Subcutaneous abdominal adipose tissue (tissue), 5 donors: ENCODE measurements at regions not wholly inside any gene's neighbourhood (a gene's known extent, or its start where the extent isn't known, plus 50 kb on each side); places are given as distances from the start of the nearest gene placed in this dataset.
A peak's percentile ranks its signal among the peaks of the same experiment; 100 is the strongest.
"Not testable (repeated sequence)": the region's sequence is repeated elsewhere in the genome, so short reads cannot be mapped to it uniquely, and the experiment has no call there.

Source experiments
- H3K27ac ChIP-seq: one replicate; pipeline ENCODE4 v1.7.0; 2013; ENCODE audit warnings: low read depth, mild to moderate bottlenecking, inconsistent platforms, low read length, moderate library complexity
- H3K27me3 ChIP-seq, 5 donors: one replicate each; pipeline ENCODE4 v1.7.0; 2013; ENCODE audit warnings: low read length in 5 of 5, inconsistent platforms in 1 of 5; ENCODE audit not compliant: control insufficient read depth in 5 of 5, insufficient read depth in 4 of 5
- H3K36me3 ChIP-seq, 5 donors: one replicate each; pipeline ENCODE4 v1.7.0; 2013; ENCODE audit warnings: low read length in 5 of 5; ENCODE audit not compliant: control insufficient read depth in 5 of 5, insufficient read depth in 5 of 5
- H3K4me1 ChIP-seq, 5 donors: one replicate each; pipeline ENCODE4 v1.7.0; 2013; ENCODE audit warnings: low read length in 5 of 5, mild to moderate bottlenecking in 3 of 5, moderate library complexity in 1 of 5; ENCODE audit not compliant: control insufficient read depth in 5 of 5, insufficient read depth in 5 of 5
- H3K4me3 ChIP-seq, 5 donors: one replicate each; pipeline ENCODE4 v1.7.0; 2013; ENCODE audit warnings: low read length in 5 of 5, low read depth in 1 of 5
- H3K9ac ChIP-seq, 5 donors: one replicate each; pipeline ENCODE4 v1.7.0; 2013; ENCODE audit warnings: low read length in 5 of 5, mild to moderate bottlenecking in 4 of 5, moderate library complexity in 3 of 5
- H3K9me3 ChIP-seq, 5 donors: one replicate each; pipeline ENCODE4 v1.7.0; 2013; ENCODE audit warnings: low read length in 5 of 5; ENCODE audit not compliant: control insufficient read depth in 5 of 5
- donor health status: healthy.
- donor health status: healthy.
- donor health status: healthy.
- donor health status: healthy.
- donor health status: healthy.

GRCh38 chr5:86716121-86716520 is 98.4 kb downstream of the COX7C start:
- no peaks in the 10 kb centered on the region for H3K9me3 ChIP-seq
- H3K9ac ChIP-seq, result peak overlapping the region in 1 of 5 donors; percentile 79
- peaks cover 0 to 2% (median 0%) of the 10 kb centered on the region in 5 donors for H3K4me1 ChIP-seq
- no peaks in the 10 kb centered on the region for H3K36me3 ChIP-seq
- H3K27me3 ChIP-seq, result no peaks in the 10 kb centered on the region
- H3K27ac ChIP-seq, result no peak overlapping the region
- H3K4me3 ChIP-seq, result no peak overlapping the region

GRCh38 chr5:86731319-86732117 is 113.8 kb downstream of the COX7C start:
- not testable (repeated sequence) for H3K4me3 ChIP-seq, H3K36me3 ChIP-seq, H3K9ac ChIP-seq, H3K27me3 ChIP-seq, H3K9me3 ChIP-seq, H3K4me1 ChIP-seq, H3K27ac ChIP-seq

- H3K4me1 ChIP-seq, result no peaks in the 10 kb centered on the region
- no peak overlapping the region for H3K4me3 ChIP-seq
- no peaks in the 10 kb centered on the region for H3K36me3 ChIP-seq
- H3K9ac ChIP-seq, result no peak overlapping the region
- no peaks in the 10 kb centered on the region for H3K27me3 ChIP-seq
- peaks cover 7 to 26% (median 12%) of the 10 kb centered on the region in 5 donors for H3K9me3 ChIP-seq
- H3K27ac ChIP-seq, result no peak overlapping the region
These were observed 117.6 kb downstream of the COX7C start for GRCh38 chr5:86735370-86735769.

- Histone ChIP-seq H3K4me3 (no peak overlapping the region), H3K27ac (no peak overlapping the region), H3K36me3 (no peaks in the 10 kb centered on the region), H3K4me1 (no peaks in the 10 kb centered on the region), H3K9ac (no peak overlapping the region), H3K9me3 (peaks cover 7 to 22% (median 14%) of the 10 kb centered on the region in 5 donors), H3K27me3 (no peaks in the 10 kb centered on the region)
These were observed 119.8 kb downstream of the COX7C start for GRCh38 chr5:86737579-86737978.

GRCh38 chr5:86748538-86749105 is 130.9 kb downstream of the COX7C start:
- H3K9me3 ChIP-seq, result no peaks in the 10 kb centered on the region
- H3K4me1 ChIP-seq, result no peaks in the 10 kb centered on the region
- no peaks in the 10 kb centered on the region for H3K27me3 ChIP-seq
- H3K4me3 ChIP-seq, result no peak overlapping the region
- H3K9ac ChIP-seq, result no peak overlapping the region
- H3K27ac ChIP-seq, result no peak overlapping the region
- no peaks in the 10 kb centered on the region for H3K36me3 ChIP-seq

- Histone ChIP-seq H3K9ac (no peak overlapping the region), H3K27ac (no peak overlapping the region), H3K4me3 (no peak overlapping the region), H3K9me3 (no peaks in the 10 kb centered on the region), H3K4me1 (no peaks in the 10 kb centered on the region), H3K36me3 (no peaks in the 10 kb centered on the region), H3K27me3 (no peaks in the 10 kb centered on the region)
These were observed 132.1 kb downstream of the COX7C start for GRCh38 chr5:86749841-86750240.

GRCh38 chr5:86756839-86757238 is 139.1 kb downstream of the COX7C start:
- Histone ChIP-seq H3K27ac (no peak overlapping the region), H3K27me3 (no peaks in the 10 kb centered on the region), H3K9ac (no peak overlapping the region), H3K4me1 (no peaks in the 10 kb centered on the region), H3K36me3 (no peaks in the 10 kb centered on the region), H3K9me3 (no peaks in the 10 kb centered on the region), H3K4me3 (no peak overlapping the region)

- H3K4me1 ChIP-seq, result no peaks in the 10 kb centered on the region
- H3K27ac ChIP-seq, result no peak overlapping the region
- no peaks in the 10 kb centered on the region for H3K9me3 ChIP-seq
- no peaks in the 10 kb centered on the region for H3K27me3 ChIP-seq
- no peak overlapping the region for H3K9ac ChIP-seq
- H3K36me3 ChIP-seq, result no peaks in the 10 kb centered on the region
- no peak overlapping the region for H3K4me3 ChIP-seq
These were observed 140.1 kb downstream of the COX7C start for GRCh38 chr5:86757824-86758223.

- Histone ChIP-seq H3K36me3 (no peaks in the 10 kb centered on the region), H3K9me3 (no peaks in the 10 kb centered on the region), H3K9ac (no peak overlapping the region), H3K4me3 (no peak overlapping the region), H3K4me1 (no peaks in the 10 kb centered on the region), H3K27me3 (no peaks in the 10 kb centered on the region), H3K27ac (no peak overlapping the region)
These were observed 142.9 kb downstream of the COX7C start for GRCh38 chr5:86760661-86761060.

GRCh38 chr5:86763929-86764328 is 146.2 kb downstream of the COX7C start:
- Histone ChIP-seq H3K27me3 (no peaks in the 10 kb centered on the region), H3K36me3 (no peaks in the 10 kb centered on the region), H3K9me3 (peaks cover 0 to 5% (median 0%) of the 10 kb centered on the region in 5 donors), H3K4me3 (no peak overlapping the region), H3K27ac (no peak overlapping the region), H3K9ac (no peak overlapping the region), H3K4me1 (no peaks in the 10 kb centered on the region)
